ENCODE measurements at regions not wholly inside any gene's neighbourhood (a gene's known extent, or its start where the extent isn't known, plus 50 kb on each side); places are given as distances from the start of the nearest gene placed in this dataset.

DNA sequence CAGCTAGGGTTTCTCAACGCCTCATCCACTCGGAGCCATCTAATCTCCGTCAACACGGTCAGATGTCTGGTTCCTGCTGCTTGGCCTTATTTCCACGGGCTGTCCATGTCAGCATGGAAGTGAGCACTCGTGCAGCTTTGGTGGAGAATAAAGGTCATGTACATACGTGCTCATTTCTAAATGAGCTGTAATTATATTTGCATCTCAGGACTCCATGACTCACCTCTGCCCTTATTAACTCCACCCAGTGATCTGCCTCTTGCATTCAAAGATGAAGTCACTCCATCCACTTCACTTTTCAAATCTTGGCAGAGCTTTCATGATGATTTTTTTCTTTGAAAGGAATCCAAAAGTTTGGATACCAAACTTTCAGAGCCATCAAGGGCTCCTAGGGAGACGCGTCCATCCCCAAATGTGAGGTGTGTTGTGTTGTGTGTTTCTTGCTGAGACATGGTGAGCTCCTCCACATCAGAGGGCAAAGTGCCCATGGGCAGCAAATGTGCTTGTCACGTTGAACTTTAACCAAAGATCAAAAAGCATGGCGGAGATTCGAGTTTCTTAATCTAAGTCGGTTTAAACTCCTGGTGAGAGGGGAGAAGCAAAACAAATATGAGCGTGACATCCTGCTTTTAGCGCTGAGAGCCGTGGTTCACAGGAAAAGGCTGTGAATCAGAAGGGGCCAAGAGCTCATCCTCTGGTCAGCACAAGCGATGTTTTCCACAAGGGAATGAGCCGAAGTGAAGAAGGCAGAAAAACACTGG is 68.6 kb upstream of the ERRFI1 start:
- Histone ChIP-seq H3K27me3 (no peaks in the 10 kb centered on the region), H3K9me3 (no peaks in the 10 kb centered on the region), H3K27ac (peak overlapping the region in 3 of 4 donors; percentile 41 to 84 (median 79)), H3K4me3 (no peak overlapping the region), H3K36me3 (no peaks in the 10 kb centered on the region), H3K4me1 (peaks cover 0 to 34% (median 13%) of the 10 kb centered on the region in 4 donors)
- DNase-seq (ENCODE audit: low spot score in 2 of 2) = no peak
- WGBS, 2 donors = 64% methylated on average over 18 of the region's 18 CpGs
- TF ChIP-seq POLR2A (IDR thresholded peaks at IDR 0.05) (no peak), EP300 (IDR thresholded peaks at IDR 0.05) (no peak)
- TF ChIP-seq, protein P1, sequence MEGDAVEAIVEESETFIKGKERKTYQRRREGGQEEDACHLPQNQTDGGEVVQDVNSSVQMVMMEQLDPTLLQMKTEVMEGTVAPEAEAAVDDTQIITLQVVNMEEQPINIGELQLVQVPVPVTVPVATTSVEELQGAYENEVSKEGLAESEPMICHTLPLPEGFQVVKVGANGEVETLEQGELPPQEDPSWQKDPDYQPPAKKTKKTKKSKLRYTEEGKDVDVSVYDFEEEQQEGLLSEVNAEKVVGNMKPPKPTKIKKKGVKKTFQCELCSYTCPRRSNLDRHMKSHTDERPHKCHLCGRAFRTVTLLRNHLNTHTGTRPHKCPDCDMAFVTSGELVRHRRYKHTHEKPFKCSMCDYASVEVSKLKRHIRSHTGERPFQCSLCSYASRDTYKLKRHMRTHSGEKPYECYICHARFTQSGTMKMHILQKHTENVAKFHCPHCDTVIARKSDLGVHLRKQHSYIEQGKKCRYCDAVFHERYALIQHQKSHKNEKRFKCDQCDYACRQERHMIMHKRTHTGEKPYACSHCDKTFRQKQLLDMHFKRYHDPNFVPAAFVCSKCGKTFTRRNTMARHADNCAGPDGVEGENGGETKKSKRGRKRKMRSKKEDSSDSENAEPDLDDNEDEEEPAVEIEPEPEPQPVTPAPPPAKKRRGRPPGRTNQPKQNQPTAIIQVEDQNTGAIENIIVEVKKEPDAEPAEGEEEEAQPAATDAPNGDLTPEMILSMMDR (IDR thresholded peaks at IDR 0.05) = no peak

DNA sequence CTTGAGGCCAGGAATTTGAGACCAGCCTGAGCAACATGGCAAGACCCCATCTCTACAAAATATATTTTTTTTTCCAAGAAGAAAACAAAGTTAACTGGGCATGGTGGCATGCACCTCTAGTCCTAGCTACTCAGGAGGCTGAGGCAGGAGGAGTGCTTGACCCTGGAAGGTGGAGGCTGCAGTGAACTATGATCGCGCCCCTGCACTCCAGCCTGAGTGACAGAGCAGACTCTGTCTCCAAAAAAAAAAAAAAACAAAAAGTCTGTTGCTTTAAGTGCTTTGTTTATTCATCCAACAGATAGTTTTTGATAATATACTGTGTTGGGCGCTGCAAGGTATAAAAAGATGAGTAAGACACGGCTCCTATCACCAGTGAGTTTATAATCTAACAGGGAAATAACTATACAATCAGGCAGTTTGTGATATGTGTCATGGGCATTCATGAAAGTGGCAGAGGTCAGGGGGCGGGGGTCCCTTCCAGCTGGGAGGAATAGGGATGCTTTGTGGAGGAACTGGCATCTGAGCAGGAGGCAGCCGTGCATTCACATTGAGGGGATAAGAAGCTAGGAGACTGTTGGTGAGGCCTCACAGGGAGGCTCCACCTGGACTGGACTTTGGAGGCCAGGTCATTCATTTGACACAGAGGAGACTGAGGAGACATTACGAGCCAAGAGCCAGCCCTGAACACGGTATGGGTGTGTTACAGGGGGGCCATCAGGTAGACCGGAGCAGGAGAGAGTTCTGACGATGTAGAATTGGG is 67.3 kb upstream of the ERRFI1 start:
- no peak for DNase-seq (ENCODE audit: low spot score in 2 of 2)
- Histone ChIP-seq H3K4me1 (peaks cover 0 to 36% (median 13%) of the 10 kb centered on the region in 4 donors), H3K9me3 (no peaks in the 10 kb centered on the region), H3K27me3 (no peaks in the 10 kb centered on the region), H3K36me3 (no peaks in the 10 kb centered on the region), H3K27ac (peak overlapping the region in 1 of 4 donors; percentile 79), H3K4me3 (no peak overlapping the region)
- WGBS, 2 donors = 88 to 89% methylated on average over 10 of the region's 10 CpGs
- TF ChIP-seq EP300 (IDR thresholded peaks at IDR 0.05) (no peak), POLR2A (IDR thresholded peaks at IDR 0.05) (no peak)
- TF ChIP-seq, protein P1 (IDR thresholded peaks at IDR 0.05) = no peak

DNA sequence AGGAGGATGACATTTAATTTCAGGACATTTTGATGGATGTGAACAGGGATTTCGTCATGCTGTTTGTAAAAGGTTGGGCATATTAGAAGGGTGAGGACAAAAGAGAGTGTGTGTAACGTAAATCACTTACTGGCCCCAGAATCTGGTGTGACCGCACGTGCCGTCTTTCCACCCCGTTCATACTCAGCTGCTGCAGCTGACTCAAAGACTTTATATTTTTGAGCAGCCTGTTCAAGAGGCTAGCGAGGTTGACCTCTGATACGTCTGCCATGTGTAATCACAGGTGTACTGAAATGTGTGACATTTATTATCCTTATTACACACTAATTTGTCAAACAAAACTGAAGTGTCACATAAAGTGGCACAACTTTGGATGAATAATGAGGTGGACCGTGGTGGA is 66.5 kb upstream of the ERRFI1 start:
- DNase-seq (ENCODE audit: low spot score in 2 of 2) = no peak
- Histone ChIP-seq H3K4me1 (peaks cover 0 to 33% (median 11%) of the 10 kb centered on the region in 4 donors), H3K27me3 (no peaks in the 10 kb centered on the region), H3K4me3 (no peak overlapping the region), H3K27ac (no peak overlapping the region), H3K36me3 (no peaks in the 10 kb centered on the region), H3K9me3 (no peaks in the 10 kb centered on the region)
- 79 to 80% methylated on average over 9 of the region's 9 CpGs for WGBS, 2 donors
- TF ChIP-seq POLR2A (IDR thresholded peaks at IDR 0.05) (no peak), EP300 (IDR thresholded peaks at IDR 0.05) (no peak)
- TF ChIP-seq, protein P1 (IDR thresholded peaks at IDR 0.05) = no peak

DNA sequence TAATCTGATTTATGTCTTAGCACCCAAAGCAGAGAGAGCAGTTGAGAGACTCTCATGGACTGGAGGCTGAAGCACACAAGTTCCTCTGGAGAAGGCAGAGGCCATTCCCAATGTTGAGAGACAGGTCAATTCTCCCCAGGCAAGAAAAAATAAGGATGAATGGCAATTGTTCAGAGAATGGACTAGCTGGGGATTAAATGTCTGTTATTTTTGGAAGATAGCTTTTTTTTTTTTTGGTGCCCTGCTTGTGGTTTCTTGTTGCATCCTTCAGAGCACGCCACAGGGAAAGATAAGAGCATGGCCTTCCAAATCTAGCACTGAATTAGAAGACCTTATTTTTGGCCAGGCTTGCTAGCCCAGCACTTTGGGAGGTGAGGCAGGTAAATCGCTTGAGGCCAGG is 65.6 kb upstream of the ERRFI1 start:
- H3K9me3 ChIP-seq = no peaks in the 10 kb centered on the region
- H3K4me3 ChIP-seq = no peak overlapping the region
- peaks cover 0 to 23% (median 4%) of the 10 kb centered on the region in 4 donors for H3K4me1 ChIP-seq
- no peak overlapping the region for H3K27ac ChIP-seq
- DNase-seq (ENCODE audit: low spot score in 2 of 2) = no peak
- WGBS, 2 donors = 79 to 81% methylated on average over 2 of the region's 2 CpGs
- no peaks in the 10 kb centered on the region for H3K27me3 ChIP-seq
- no peaks in the 10 kb centered on the region for H3K36me3 ChIP-seq
- TF ChIP-seq, protein P1 (IDR thresholded peaks at IDR 0.05) = no peak
- TF ChIP-seq EP300 (IDR thresholded peaks at IDR 0.05) = no peak
- TF ChIP-seq POLR2A (IDR thresholded peaks at IDR 0.05) = no peak

DNA sequence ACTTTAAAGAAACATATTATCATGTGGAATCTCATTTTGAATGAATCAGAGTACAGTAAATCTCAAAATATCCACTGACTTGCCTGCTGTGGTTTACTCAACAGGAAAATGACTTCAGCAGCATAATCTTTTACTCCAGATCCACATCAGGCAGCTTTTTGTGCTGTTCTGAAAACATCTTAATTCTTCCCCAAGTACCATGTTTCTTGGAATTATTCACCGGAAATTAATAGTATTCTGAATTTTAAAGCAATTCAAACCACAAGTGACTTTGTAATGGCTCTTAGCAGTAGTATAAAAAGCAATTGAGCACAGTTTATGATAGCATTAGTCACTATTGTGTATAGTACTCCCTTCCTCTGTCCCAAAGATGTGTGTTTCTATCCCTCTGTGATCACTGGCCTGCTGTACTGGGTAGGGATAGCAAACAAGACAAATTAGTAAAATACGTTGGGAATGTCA is 64.2 kb upstream of the ERRFI1 start:
- WGBS, 2 donors = 35 to 39% methylated on average over 2 of the region's 2 CpGs
- no peaks in the 10 kb centered on the region for H3K9me3 ChIP-seq
- H3K27ac ChIP-seq = peak overlapping the region in 2 of 4 donors; percentile 31 to 49
- H3K4me3 ChIP-seq = no peak overlapping the region
- H3K27me3 ChIP-seq = no peaks in the 10 kb centered on the region
- no peak for DNase-seq (ENCODE audit: low spot score in 2 of 2)
- TF ChIP-seq EP300 (IDR thresholded peaks at IDR 0.05) = no peak
- no peak for TF ChIP-seq POLR2A (IDR thresholded peaks at IDR 0.05)
- TF ChIP-seq, protein P1 (IDR thresholded peaks at IDR 0.05) = no peak
- H3K36me3 ChIP-seq = no peaks in the 10 kb centered on the region
- H3K4me1 ChIP-seq = peaks cover 0 to 11% (median 2%) of the 10 kb centered on the region in 4 donors

Data from tibial nerve (tissue), 4 donors.